ENCODE measurements at regions not wholly inside any gene's neighbourhood (a gene's known extent, or its start where the extent isn't known, plus 50 kb on each side); places are given as distances from the start of the nearest gene placed in this dataset.

DNA sequence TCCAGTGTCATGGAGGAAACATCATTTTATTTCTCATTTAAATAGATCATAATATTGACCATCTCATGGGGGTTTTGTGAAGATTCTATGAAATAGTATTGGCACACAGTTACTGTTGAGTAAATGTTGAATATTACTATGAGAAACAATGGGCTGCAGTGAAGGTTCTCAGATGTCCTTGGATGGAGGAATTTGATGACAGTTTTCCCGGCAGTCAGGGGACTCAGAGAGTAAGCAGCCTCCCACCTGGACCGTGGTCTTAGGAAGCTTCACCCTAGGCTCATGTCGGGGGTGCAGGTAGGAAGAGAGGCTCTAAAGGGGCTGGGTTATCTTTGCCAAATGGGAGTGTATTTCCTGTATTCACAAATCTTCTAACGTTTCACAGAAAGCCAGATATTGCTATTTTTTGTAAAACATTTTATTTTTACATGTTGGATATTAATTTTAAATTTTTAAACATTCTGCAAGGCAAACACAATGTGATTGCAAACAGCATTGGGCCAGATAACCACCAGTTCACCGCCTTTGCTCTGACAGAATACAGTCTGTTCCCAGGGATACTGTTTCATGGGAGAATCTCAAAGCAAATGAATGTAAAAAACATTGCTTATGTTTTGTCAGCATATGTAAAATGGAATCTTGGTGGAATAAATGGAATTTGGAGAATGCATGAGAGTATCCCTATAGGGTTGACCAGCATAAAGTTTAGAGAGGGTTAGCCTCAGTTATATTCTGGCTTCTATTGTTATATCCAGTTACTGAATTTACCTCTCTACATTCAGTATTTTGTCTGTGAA is 380.8 kb upstream of the TMEM132C start:
- TF ChIP-seq, protein P1, sequence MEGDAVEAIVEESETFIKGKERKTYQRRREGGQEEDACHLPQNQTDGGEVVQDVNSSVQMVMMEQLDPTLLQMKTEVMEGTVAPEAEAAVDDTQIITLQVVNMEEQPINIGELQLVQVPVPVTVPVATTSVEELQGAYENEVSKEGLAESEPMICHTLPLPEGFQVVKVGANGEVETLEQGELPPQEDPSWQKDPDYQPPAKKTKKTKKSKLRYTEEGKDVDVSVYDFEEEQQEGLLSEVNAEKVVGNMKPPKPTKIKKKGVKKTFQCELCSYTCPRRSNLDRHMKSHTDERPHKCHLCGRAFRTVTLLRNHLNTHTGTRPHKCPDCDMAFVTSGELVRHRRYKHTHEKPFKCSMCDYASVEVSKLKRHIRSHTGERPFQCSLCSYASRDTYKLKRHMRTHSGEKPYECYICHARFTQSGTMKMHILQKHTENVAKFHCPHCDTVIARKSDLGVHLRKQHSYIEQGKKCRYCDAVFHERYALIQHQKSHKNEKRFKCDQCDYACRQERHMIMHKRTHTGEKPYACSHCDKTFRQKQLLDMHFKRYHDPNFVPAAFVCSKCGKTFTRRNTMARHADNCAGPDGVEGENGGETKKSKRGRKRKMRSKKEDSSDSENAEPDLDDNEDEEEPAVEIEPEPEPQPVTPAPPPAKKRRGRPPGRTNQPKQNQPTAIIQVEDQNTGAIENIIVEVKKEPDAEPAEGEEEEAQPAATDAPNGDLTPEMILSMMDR (IDR thresholded peaks at IDR 0.05; ENCODE audit: insufficient read depth, low read length, poor library complexity, severe bottlenecking): no peak
- TF ChIP-seq EZH2phosphoT487 (conservative IDR thresholded peaks at IDR 0.05; ENCODE audit: low read length): no peak
